ENCODE measurements at regions not wholly inside any gene's neighbourhood (a gene's known extent, or its start where the extent isn't known, plus 50 kb on each side); places are given as distances from the start of the nearest gene placed in this dataset.
"Not testable (repeated sequence)": the region's sequence is repeated elsewhere in the genome, so short reads cannot be mapped to it uniquely, and the experiment has no call there.

GRCh38 chr6:88499845-88500699 lies 333.9 kb upstream of the CNR1 start:
- TF ChIP-seq CTCF (conservative IDR thresholded peaks at IDR 0.05; ENCODE audit: low read length) = no peak
- DNase-seq (ENCODE audit: low read depth) = no peak
- no peak overlapping the region for H3K4me3 ChIP-seq (ENCODE audit: low read length)

DNA sequence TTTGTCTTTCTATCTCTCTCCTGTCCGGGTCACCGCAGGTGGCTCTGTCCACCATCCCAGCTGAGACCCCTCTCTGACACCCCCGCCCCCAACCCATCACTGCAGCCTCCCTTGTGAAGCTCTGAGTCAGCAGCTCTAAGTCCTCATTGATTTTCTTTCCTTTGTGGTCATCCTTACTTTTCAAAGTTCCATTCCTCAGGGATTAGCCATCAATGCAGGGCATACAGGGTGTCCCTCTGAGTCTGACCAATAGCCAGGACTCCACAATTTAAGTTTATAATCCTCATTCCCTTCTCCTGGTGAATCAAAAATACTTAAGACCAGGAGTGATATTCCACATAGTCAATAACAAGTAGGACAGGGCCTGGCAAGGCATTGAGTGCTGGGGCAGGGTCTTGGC lies 333.3 kb upstream of the CNR1 start:
- DNase-seq (ENCODE audit: low read depth) = no peak
- no peak overlapping the region for H3K4me3 ChIP-seq (ENCODE audit: low read length)
- no peak for TF ChIP-seq CTCF (conservative IDR thresholded peaks at IDR 0.05; ENCODE audit: low read length)

- H3K4me3 ChIP-seq (ENCODE audit: low read length); DNase-seq (ENCODE audit: low read depth): not testable (repeated sequence)
Measured at GRCh38 chr6:88497403-88497802, 331.3 kb upstream of the CNR1 start.

GRCh38 chr6:88494401-88495140 lies 328.4 kb upstream of the CNR1 start:
- DNase-seq (ENCODE audit: low read depth) = no peak
- TF ChIP-seq CTCF (conservative IDR thresholded peaks at IDR 0.05; ENCODE audit: low read length) = no peak
- H3K4me3 ChIP-seq (ENCODE audit: low read length) = no peak overlapping the region

GRCh38 chr6:88493717-88494116 lies 327.6 kb upstream of the CNR1 start:
- no peak for DNase-seq (ENCODE audit: low read depth)
- no peak for TF ChIP-seq CTCF (conservative IDR thresholded peaks at IDR 0.05; ENCODE audit: low read length)
- no peak overlapping the region for H3K4me3 ChIP-seq (ENCODE audit: low read length)

DNA sequence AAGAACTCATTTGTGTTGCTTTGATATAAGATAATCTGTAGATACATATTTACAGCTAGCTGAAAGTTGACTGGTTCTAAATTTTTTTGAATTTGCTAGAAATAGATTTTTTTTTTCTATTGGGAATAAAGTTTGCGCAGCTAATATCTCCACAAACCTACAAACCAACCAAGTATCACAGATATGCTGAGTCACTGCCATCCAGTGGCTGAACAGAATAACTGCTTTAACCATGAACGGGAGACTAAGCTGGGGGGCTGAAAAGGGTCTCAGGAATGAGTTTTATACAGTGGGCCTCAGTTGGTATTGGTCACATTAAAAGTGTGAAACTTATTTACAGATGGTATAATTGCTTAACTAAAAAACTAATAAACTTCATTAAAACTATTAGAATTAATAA lies 326.7 kb upstream of the CNR1 start:
- DNase-seq (ENCODE audit: low read depth) = peak; percentile 46
- H3K4me3 ChIP-seq (ENCODE audit: low read length) = no peak overlapping the region
- peak; percentile 68 for TF ChIP-seq CTCF (conservative IDR thresholded peaks at IDR 0.05; ENCODE audit: low read length)

DNA sequence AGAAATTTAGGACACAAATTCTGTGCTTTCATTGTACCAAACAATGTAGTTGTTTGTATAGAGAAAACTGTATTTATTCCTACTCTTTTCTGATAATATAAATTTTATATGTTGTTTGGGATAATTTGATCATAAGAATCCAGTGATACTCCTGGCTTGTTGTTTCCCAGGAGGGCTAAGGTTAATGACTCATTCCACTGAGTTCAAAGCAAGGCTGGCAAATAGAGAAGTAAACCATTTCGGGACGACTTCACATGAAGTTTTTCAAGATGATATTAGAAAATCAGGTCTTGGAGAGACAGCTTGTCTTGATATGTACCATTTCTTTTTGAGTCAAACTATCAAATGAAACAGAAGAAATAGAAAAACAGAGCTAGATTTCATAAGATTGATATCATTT lies 326.1 kb upstream of the CNR1 start:
- no peak for DNase-seq (ENCODE audit: low read depth)
- TF ChIP-seq CTCF (conservative IDR thresholded peaks at IDR 0.05; ENCODE audit: low read length) = no peak
- H3K4me3 ChIP-seq (ENCODE audit: low read length) = no peak overlapping the region

All from AG10803 (cell line).